ENCODE measurements at regions not wholly inside any gene's neighbourhood (a gene's known extent, or its start where the extent isn't known, plus 50 kb on each side); places are given as distances from the start of the nearest gene placed in this dataset.

DNA sequence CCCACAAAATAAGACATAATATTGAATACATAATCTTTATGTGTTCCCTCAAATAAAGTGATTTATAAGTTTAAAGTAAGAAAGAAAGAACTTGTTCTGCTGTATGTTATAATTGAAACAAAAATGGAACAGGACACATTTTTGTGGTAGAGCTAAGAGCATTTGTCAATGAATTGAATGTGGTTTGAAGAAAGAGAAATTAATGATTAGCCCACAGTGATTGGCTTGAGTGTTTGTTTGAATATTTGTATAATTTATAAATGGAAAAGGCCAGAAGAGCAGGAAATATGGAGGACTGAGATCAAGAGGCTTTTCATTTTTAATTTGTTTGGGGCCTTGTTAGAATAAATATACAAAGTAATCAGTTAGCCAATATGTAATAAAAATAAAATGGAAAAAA, 395.1 kb upstream of the CDH19 start:
- TF ChIP-seq, protein P1, sequence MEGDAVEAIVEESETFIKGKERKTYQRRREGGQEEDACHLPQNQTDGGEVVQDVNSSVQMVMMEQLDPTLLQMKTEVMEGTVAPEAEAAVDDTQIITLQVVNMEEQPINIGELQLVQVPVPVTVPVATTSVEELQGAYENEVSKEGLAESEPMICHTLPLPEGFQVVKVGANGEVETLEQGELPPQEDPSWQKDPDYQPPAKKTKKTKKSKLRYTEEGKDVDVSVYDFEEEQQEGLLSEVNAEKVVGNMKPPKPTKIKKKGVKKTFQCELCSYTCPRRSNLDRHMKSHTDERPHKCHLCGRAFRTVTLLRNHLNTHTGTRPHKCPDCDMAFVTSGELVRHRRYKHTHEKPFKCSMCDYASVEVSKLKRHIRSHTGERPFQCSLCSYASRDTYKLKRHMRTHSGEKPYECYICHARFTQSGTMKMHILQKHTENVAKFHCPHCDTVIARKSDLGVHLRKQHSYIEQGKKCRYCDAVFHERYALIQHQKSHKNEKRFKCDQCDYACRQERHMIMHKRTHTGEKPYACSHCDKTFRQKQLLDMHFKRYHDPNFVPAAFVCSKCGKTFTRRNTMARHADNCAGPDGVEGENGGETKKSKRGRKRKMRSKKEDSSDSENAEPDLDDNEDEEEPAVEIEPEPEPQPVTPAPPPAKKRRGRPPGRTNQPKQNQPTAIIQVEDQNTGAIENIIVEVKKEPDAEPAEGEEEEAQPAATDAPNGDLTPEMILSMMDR (IDR thresholded peaks at IDR 0.05; ENCODE audit: insufficient read depth, low read length, poor library complexity, severe bottlenecking), result no peak
- no peak for TF ChIP-seq EZH2phosphoT487 (conservative IDR thresholded peaks at IDR 0.05; ENCODE audit: low read length)

Measured in SU-DHL-6 (cell line).